ENCODE measurements at regions not wholly inside any gene's neighbourhood (a gene's known extent, or its start where the extent isn't known, plus 50 kb on each side); places are given as distances from the start of the nearest gene placed in this dataset.

DNA sequence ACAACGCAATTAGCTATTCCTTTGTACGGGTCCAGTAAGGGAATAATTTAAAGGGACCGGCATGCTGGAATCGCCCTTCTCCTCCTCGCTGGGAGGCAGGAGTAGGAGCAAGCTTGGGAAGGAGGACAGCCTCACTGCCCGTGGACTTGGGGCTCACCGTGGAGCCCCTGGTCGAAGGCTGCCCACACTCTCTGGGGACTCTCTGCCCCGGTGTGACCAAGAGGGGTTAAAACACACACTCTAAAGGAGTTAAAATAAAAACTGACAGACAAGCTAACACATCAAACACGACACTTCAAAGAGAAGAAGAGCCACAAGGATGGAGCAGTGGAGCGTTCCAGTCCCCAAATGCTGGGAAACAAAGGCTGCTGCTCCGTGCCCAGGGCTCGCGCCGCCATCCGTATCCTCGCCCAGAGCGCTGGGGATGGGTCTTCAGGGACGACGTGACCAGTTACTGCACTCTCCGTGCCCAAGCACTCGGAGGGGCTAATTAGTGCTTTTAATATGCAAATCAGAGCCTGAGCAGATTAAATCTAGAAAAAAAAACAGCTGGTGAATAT lies 123.3 kb downstream of the PAPOLA start:
- TF ChIP-seq, protein P1, sequence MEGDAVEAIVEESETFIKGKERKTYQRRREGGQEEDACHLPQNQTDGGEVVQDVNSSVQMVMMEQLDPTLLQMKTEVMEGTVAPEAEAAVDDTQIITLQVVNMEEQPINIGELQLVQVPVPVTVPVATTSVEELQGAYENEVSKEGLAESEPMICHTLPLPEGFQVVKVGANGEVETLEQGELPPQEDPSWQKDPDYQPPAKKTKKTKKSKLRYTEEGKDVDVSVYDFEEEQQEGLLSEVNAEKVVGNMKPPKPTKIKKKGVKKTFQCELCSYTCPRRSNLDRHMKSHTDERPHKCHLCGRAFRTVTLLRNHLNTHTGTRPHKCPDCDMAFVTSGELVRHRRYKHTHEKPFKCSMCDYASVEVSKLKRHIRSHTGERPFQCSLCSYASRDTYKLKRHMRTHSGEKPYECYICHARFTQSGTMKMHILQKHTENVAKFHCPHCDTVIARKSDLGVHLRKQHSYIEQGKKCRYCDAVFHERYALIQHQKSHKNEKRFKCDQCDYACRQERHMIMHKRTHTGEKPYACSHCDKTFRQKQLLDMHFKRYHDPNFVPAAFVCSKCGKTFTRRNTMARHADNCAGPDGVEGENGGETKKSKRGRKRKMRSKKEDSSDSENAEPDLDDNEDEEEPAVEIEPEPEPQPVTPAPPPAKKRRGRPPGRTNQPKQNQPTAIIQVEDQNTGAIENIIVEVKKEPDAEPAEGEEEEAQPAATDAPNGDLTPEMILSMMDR (IDR thresholded peaks at IDR 0.05): no peak
- no peak for TF ChIP-seq POLR2A (IDR thresholded peaks at IDR 0.05)

Measured in body of pancreas (tissue), 4 donors.